Osteoblast (primary cell): ENCODE measurements at regions not wholly inside any gene's neighbourhood (a gene's known extent, or its start where the extent isn't known, plus 50 kb on each side); places are given as distances from the start of the nearest gene placed in this dataset.

Source experiments
- DNase-seq: peaks from one replicate; pipeline ENCODE4 v3.0.0; 2011; ENCODE audit warnings: low spot score, mixed read lengths; ENCODE audit not compliant: insufficient read length; ENCODE audit errors: missing footprints
- H2AFZ ChIP-seq: 2 replicates; pipeline ENCODE4 v1.6.0; 2011; ENCODE audit warnings: mild to moderate bottlenecking, low read length
- H3K27ac ChIP-seq: 2 replicates; pipeline ENCODE4 v1.5.1; 2011; ENCODE audit warnings: mild to moderate bottlenecking, low read depth, low read length, moderate library complexity
- H3K27me3 ChIP-seq: 2 replicates; pipeline ENCODE4 v1.6.0; 2012; ENCODE audit warnings: mild to moderate bottlenecking, control low read depth, inconsistent platforms, low read length, moderate library complexity; ENCODE audit not compliant: insufficient read depth
- H3K36me3 ChIP-seq: 2 replicates; pipeline ENCODE4 v1.5.1; 2011; ENCODE audit warnings: mild to moderate bottlenecking, low read length, control low read depth, moderate library complexity; ENCODE audit not compliant: insufficient read depth
- H3K4me1 ChIP-seq: 2 replicates; pipeline ENCODE4 v1.5.1; 2011; ENCODE audit warnings: mild to moderate bottlenecking, low read length, control low read depth, moderate library complexity; ENCODE audit not compliant: insufficient read depth
- H3K4me2 ChIP-seq: 2 replicates; pipeline ENCODE4 v1.6.0; 2011; ENCODE audit warnings: mild to moderate bottlenecking, low read length; ENCODE audit not compliant: insufficient read depth
- H3K4me3 ChIP-seq: fragments of 200-600 bp; sonication (generic); 3 replicates; pipeline ENCODE4 v1.5.1; 2012; ENCODE audit warnings: mild to moderate bottlenecking, low read length, inconsistent platforms; ENCODE audit not compliant: insufficient read depth
- H3K79me2 ChIP-seq: 2 replicates; pipeline ENCODE4 v1.6.0; 2012; ENCODE audit warnings: mild to moderate bottlenecking, low read length, control low read depth, inconsistent platforms; ENCODE audit not compliant: insufficient read depth
- H3K9me3 ChIP-seq: 2 replicates; pipeline ENCODE4 v1.5.1; 2011; ENCODE audit warnings: low read depth, low read length, control low read depth
- H4K20me1 ChIP-seq: 2 replicates; pipeline ENCODE4 v1.6.0; 2012; ENCODE audit warnings: mild to moderate bottlenecking, low read length, control low read depth; ENCODE audit not compliant: insufficient read depth
- TF ChIP-seq, protein P1 (sequence below): IDR thresholded peaks from 2 replicates; pipeline ENCODE4 v1.5.1; 2011; ENCODE audit warnings: mild to moderate bottlenecking, low read depth, low read length, moderate library complexity; ENCODE audit errors: extremely low read depth

DNA sequence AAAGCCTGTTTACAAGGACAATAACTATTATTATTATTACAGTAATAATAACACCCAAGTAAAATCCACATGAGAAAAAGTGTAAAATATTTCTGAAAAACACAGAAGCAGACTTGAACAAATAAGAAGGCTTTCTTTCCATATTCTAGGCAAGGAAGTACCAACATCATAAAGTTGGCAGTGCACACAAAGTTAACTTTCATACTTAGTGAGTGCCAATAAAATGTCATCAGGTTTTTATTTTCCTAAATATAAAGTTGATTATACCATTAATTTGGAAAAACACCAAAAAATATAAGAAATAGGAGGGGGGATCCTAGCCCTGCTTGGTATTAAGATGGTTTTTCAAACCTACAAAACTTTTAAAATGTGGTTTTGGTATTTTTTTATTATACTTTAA is 161.4 kb downstream of the PRELID2 start:
- no peaks in the 10 kb centered on the region for H4K20me1 ChIP-seq
- no peak overlapping the region for H3K4me2 ChIP-seq
- no peak overlapping the region for H2AFZ ChIP-seq
- no peak overlapping the region for H3K4me3 ChIP-seq
- no peaks in the 10 kb centered on the region for H3K36me3 ChIP-seq
- no peak for DNase-seq
- H3K27ac ChIP-seq: no peak overlapping the region
- H3K9me3 ChIP-seq: no peaks in the 10 kb centered on the region
- no peaks in the 10 kb centered on the region for H3K27me3 ChIP-seq
- H3K79me2 ChIP-seq: no peaks in the 10 kb centered on the region
- no peaks in the 10 kb centered on the region for H3K4me1 ChIP-seq
- TF ChIP-seq, protein P1, sequence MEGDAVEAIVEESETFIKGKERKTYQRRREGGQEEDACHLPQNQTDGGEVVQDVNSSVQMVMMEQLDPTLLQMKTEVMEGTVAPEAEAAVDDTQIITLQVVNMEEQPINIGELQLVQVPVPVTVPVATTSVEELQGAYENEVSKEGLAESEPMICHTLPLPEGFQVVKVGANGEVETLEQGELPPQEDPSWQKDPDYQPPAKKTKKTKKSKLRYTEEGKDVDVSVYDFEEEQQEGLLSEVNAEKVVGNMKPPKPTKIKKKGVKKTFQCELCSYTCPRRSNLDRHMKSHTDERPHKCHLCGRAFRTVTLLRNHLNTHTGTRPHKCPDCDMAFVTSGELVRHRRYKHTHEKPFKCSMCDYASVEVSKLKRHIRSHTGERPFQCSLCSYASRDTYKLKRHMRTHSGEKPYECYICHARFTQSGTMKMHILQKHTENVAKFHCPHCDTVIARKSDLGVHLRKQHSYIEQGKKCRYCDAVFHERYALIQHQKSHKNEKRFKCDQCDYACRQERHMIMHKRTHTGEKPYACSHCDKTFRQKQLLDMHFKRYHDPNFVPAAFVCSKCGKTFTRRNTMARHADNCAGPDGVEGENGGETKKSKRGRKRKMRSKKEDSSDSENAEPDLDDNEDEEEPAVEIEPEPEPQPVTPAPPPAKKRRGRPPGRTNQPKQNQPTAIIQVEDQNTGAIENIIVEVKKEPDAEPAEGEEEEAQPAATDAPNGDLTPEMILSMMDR: no peak

DNA sequence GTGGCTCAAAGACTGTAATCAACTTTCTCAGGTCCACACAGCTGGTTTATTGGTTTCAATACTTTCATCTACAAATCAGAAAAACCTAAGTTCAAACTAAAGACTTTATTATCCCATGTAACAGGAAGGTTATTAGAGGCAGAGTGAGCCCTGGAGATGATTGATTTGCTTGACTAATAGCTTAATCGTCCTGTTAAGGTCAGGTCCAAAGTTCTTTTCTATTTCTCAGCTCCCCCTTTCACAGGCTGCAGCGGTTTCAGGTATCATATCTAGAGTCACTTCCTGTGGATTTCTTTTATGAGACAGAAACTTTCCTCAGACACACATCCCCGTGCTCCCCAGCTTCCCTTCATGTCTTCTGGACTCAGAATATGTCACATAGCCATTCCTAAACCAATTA is 166.4 kb downstream of the PRELID2 start:
- Histone ChIP-seq H3K27ac (no peak overlapping the region), H3K79me2 (no peaks in the 10 kb centered on the region)

DNA sequence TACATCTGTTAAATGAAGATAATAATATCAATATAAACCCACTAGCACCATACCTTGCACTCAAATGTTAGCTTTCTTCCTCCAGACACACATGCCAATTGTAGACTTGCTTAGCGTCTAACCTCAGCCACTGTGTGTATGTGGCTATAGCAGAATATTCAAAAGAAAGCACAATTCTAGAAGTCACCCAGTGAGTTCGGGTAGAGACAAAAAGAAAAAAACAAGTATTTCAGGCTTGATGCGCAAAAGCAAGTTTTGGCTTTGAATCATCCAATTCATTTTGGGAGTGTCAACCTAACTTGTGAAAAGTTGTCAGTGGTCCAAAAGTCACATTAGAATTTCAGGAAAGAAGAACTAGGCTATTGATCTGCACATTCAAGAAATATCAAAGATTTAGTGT is 167.4 kb downstream of the PRELID2 start:
- H3K4me1 ChIP-seq: no peaks in the 10 kb centered on the region
- no peaks in the 10 kb centered on the region for H3K9me3 ChIP-seq

More for the DNA sequence above, 166.4 kb downstream of the PRELID2 start:
- Histone ChIP-seq H3K27me3 (no peaks in the 10 kb centered on the region), H3K4me3 (no peak overlapping the region), H2AFZ (no peak overlapping the region), H3K36me3 (no peaks in the 10 kb centered on the region), H3K9me3 (no peaks in the 10 kb centered on the region), H4K20me1 (no peaks in the 10 kb centered on the region), H3K4me2 (no peak overlapping the region), H3K4me1 (no peaks in the 10 kb centered on the region)
- TF ChIP-seq, protein P1: no peak
- no peak for DNase-seq

DNA sequence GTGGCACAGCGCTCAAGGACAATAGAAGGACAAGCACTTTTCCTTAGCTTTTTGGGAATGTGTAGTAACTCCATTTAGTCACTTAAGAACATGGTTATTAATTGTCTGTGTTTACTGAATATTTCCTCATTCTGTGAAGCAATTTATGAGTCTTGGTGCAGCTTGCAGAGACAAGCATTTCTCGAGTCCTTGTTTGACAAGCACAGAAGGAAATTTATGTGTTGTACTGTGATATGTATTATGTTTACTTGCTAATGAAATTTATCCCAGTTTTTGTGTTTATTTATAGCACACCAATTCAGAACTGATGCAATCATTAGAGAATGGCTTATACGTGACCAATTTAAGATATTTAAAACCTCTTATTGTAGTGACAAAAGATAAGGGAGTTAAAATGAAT is 168.6 kb downstream of the PRELID2 start:
- Histone ChIP-seq H3K4me2 (no peak overlapping the region), H3K4me1 (no peaks in the 10 kb centered on the region), H4K20me1 (no peaks in the 10 kb centered on the region), H3K4me3 (no peak overlapping the region), H3K9me3 (no peaks in the 10 kb centered on the region), H3K27me3 (no peaks in the 10 kb centered on the region), H3K27ac (no peak overlapping the region), H2AFZ (no peak overlapping the region), H3K79me2 (no peaks in the 10 kb centered on the region), H3K36me3 (no peaks in the 10 kb centered on the region)
- DNase-seq: no peak
- TF ChIP-seq, protein P1: no peak

More for the DNA sequence above, 167.4 kb downstream of the PRELID2 start:
- no peaks in the 10 kb centered on the region for H3K79me2 ChIP-seq
- no peak overlapping the region for H3K4me2 ChIP-seq
- no peak for DNase-seq
- TF ChIP-seq, protein P1: no peak
- H2AFZ ChIP-seq: no peak overlapping the region
- H3K36me3 ChIP-seq: no peaks in the 10 kb centered on the region
- no peaks in the 10 kb centered on the region for H3K27me3 ChIP-seq
- no peaks in the 10 kb centered on the region for H4K20me1 ChIP-seq
- H3K4me3 ChIP-seq: no peak overlapping the region
- H3K27ac ChIP-seq: no peak overlapping the region
